Astrocyte (in vitro differentiated cells and primary cell): ENCODE measurements at regions not wholly inside any gene's neighbourhood (a gene's known extent, or its start where the extent isn't known, plus 50 kb on each side); places are given as distances from the start of the nearest gene placed in this dataset.

Experiments used
- DNase-seq: peaks from one replicate; pipeline ENCODE4 v3.0.0-alpha.2; 2010; ENCODE audit warnings: low read depth
- FAIRE-seq: peaks from 2 replicates; lab custom pipeline; 2011; peaks lifted over from hg19 to GRCh38; lab: Jason Lieb, UNC
- H2AFZ ChIP-seq: 2 replicates; pipeline ENCODE4 v1.6.0; 2012; ENCODE audit warnings: low read depth, low read length, inconsistent platforms
- H3K27ac ChIP-seq: 2 replicates; pipeline ENCODE4 v1.5.1; 2011; ENCODE audit warnings: low read depth, low read length, inconsistent platforms
- H3K27me3 ChIP-seq: 2 replicates; pipeline ENCODE4 v1.6.0; 2011; ENCODE audit warnings: low read length, inconsistent platforms; ENCODE audit not compliant: insufficient read depth
- H3K36me3 ChIP-seq: 2 replicates; pipeline ENCODE4 v1.5.1; 2011; ENCODE audit warnings: low read length, inconsistent platforms; ENCODE audit not compliant: insufficient read depth
- H3K4me1 ChIP-seq: 2 replicates; pipeline ENCODE4 v1.5.1; 2011; ENCODE audit warnings: low read length, inconsistent platforms; ENCODE audit not compliant: insufficient read depth
- H3K4me2 ChIP-seq: 2 replicates; pipeline ENCODE4 v1.6.0; 2012; ENCODE audit warnings: low read length, inconsistent platforms
- H3K4me3 ChIP-seq: 2 replicates; pipeline ENCODE4 v1.5.1; 2011; ENCODE audit warnings: low read depth, mild to moderate bottlenecking, low read length, inconsistent platforms; ENCODE audit not compliant: insufficient read depth
- H3K79me2 ChIP-seq: 2 replicates; pipeline ENCODE4 v1.6.0; 2012; ENCODE audit warnings: mild to moderate bottlenecking, low read length, inconsistent platforms; ENCODE audit not compliant: insufficient read depth
- H3K9ac ChIP-seq: 2 replicates; pipeline ENCODE4 v1.6.0; 2012; ENCODE audit warnings: mild to moderate bottlenecking, low read length, inconsistent platforms
- H3K9me3 ChIP-seq: 2 replicates; pipeline ENCODE4 v1.5.1; 2012; ENCODE audit warnings: low read depth, mild to moderate bottlenecking, low read length, inconsistent platforms; ENCODE audit not compliant: insufficient read depth
- H4K20me1 ChIP-seq: 2 replicates; pipeline ENCODE4 v1.6.0; 2012; ENCODE audit warnings: low read length, inconsistent platforms; ENCODE audit not compliant: insufficient read depth
- H3K27ac Mint-ChIP-seq: one replicate; pipeline ENCODE4 v1.8.0; 2021; ENCODE audit warnings: mild to moderate bottlenecking, mixed read lengths; ENCODE audit not compliant: unreplicated experiment
- H3K27me3 Mint-ChIP-seq: one replicate; pipeline ENCODE4 v1.8.0; 2021; ENCODE audit warnings: low read depth, mixed read lengths; ENCODE audit not compliant: unreplicated experiment
- H3K36me3 Mint-ChIP-seq: one replicate; pipeline ENCODE4 v1.8.0; 2021; ENCODE audit warnings: low read depth, mixed read lengths; ENCODE audit not compliant: unreplicated experiment
- H3K4me1 Mint-ChIP-seq: one replicate; pipeline ENCODE4 v1.8.0; 2021; ENCODE audit warnings: low read depth, mixed read lengths; ENCODE audit not compliant: unreplicated experiment
- H3K4me3 Mint-ChIP-seq: one replicate; pipeline ENCODE4 v1.8.0; 2021; ENCODE audit warnings: mild to moderate bottlenecking, moderate library complexity, mixed read lengths; ENCODE audit not compliant: unreplicated experiment
- H3K9me3 Mint-ChIP-seq: one replicate; pipeline ENCODE4 v1.8.0; 2021; ENCODE audit warnings: mild to moderate bottlenecking, mixed read lengths; ENCODE audit not compliant: unreplicated experiment
- EZH2 ChIP-seq: IDR thresholded peaks from 2 replicates; pipeline ENCODE4 v1.6.1; 2012; ENCODE audit warnings: mild to moderate bottlenecking, low read length, inconsistent platforms; ENCODE audit not compliant: insufficient read depth
- TF ChIP-seq, protein P1 (sequence below): IDR thresholded peaks from 2 replicates; pipeline ENCODE4 v1.5.1; 2011; ENCODE audit warnings: low read depth, mild to moderate bottlenecking, inconsistent platforms, low read length, moderate library complexity; ENCODE audit not compliant: insufficient read depth

DNA sequence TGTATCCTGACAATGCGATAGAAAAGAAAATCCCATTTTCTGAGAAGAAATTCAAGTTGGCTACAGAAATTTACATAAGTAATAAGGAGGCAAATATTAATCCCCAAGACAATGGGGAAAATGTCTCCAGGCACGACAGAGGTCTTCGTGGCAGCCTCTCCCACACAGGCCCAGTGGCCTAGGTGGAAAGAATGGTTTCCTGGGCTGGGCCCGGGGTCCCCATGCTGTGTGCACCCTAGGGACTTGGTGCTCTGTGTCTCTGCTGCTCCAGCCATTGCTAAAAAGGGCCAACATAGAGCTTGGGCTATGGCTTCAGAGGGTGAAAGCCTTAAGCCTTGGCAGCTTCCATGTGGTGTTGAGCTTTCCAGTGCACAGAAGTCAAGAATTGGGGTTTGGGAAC is 102.5 kb upstream of the LYPLAL1 start:
- no peak for TF ChIP-seq EZH2
- TF ChIP-seq, protein P1, sequence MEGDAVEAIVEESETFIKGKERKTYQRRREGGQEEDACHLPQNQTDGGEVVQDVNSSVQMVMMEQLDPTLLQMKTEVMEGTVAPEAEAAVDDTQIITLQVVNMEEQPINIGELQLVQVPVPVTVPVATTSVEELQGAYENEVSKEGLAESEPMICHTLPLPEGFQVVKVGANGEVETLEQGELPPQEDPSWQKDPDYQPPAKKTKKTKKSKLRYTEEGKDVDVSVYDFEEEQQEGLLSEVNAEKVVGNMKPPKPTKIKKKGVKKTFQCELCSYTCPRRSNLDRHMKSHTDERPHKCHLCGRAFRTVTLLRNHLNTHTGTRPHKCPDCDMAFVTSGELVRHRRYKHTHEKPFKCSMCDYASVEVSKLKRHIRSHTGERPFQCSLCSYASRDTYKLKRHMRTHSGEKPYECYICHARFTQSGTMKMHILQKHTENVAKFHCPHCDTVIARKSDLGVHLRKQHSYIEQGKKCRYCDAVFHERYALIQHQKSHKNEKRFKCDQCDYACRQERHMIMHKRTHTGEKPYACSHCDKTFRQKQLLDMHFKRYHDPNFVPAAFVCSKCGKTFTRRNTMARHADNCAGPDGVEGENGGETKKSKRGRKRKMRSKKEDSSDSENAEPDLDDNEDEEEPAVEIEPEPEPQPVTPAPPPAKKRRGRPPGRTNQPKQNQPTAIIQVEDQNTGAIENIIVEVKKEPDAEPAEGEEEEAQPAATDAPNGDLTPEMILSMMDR: no peak
- H2AFZ ChIP-seq: no peak overlapping the region
- H3K4me2 ChIP-seq: no peak overlapping the region
- peaks cover 12% of the 10 kb centered on the region for H3K9me3 Mint-ChIP-seq
- FAIRE-seq (no peak), DNase-seq (no peak)
- H3K27me3 Mint-ChIP-seq: no peaks in the 10 kb centered on the region
- no peaks in the 10 kb centered on the region for H3K36me3 Mint-ChIP-seq
- H3K79me2 ChIP-seq: no peaks in the 10 kb centered on the region
- H3K36me3 ChIP-seq: no peaks in the 10 kb centered on the region
- peaks cover 12% of the 10 kb centered on the region for H3K4me1 Mint-ChIP-seq
- no peak overlapping the region for H3K9ac ChIP-seq
- no peak overlapping the region for H3K4me3 Mint-ChIP-seq
- H3K27ac Mint-ChIP-seq: no peak overlapping the region
- H4K20me1 ChIP-seq: no peaks in the 10 kb centered on the region
- H3K4me3 ChIP-seq: no peak overlapping the region
- no peaks in the 10 kb centered on the region for H3K9me3 ChIP-seq
- no peak overlapping the region for H3K27ac ChIP-seq
- no peaks in the 10 kb centered on the region for H3K27me3 ChIP-seq
- H3K4me1 ChIP-seq: peaks cover 6% of the 10 kb centered on the region

DNA sequence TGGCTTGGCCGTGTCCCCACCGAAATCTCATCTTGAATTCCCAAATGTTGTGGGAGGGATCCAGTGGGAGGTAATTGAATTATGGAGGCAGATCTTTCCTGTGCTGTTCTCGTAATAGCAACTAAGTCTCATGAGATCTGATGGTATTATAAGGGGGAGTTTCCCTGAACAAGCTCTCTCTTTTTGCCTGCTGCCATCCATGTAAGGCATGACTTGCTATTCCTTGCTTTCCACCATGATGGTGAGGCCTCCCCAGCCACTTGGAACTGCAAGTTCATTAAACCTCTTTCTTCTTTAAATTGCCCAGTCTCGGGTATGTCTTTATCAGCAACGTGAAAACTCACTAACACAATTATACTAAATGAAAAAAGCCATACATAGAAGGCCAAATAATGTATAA is 101.3 kb upstream of the LYPLAL1 start:
- no peak for DNase-seq
- TF ChIP-seq EZH2: no peak
- TF ChIP-seq, protein P1: no peak
- no peak for FAIRE-seq
- Histone ChIP-seq H3K27ac (no peak overlapping the region), H3K36me3 (no peaks in the 10 kb centered on the region), H3K4me3 (no peak overlapping the region), H3K79me2 (no peaks in the 10 kb centered on the region), H4K20me1 (no peaks in the 10 kb centered on the region), H3K4me2 (no peak overlapping the region), H3K4me1 (no peaks in the 10 kb centered on the region), H3K9me3 (no peaks in the 10 kb centered on the region), H3K27me3 (no peaks in the 10 kb centered on the region), H2AFZ (no peak overlapping the region), H3K9ac (no peak overlapping the region)
- Mint-ChIP-seq H3K9me3 (peaks cover 12% of the 10 kb centered on the region), H3K4me3 (no peak overlapping the region), H3K36me3 (no peaks in the 10 kb centered on the region), H3K27me3 (no peaks in the 10 kb centered on the region), H3K27ac (no peak overlapping the region), H3K4me1 (peaks cover 4% of the 10 kb centered on the region)

DNA sequence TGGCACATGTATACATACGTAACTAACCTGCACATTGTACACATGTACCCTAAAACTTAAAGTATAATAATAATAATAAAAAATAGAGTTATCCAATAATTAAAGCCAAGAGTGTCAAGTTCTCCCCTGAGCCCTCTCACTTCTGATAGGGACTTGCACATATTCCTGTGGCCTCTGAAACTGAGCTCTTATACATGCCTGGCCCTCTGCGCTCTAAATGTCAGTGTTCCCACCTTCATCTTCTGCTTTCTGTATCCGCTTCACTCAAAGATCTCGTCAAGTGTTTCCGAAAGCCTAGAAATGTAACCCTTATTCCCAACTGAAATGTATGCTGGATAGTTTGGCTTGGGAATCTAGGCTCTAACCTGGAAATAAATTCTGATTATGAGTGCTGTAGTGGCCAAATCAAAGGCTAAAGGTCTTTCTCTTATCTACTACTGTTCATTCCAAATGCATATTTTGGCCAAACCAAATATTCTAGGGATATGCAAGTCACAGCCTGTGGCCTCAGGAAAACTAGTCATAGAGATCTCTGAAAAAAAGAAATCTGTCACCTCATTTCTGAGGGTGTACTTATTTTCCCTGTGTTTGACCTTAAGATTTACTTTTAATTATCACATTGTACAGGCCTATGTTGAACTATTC is 99.5 kb upstream of the LYPLAL1 start:
- H3K9me3 Mint-ChIP-seq: peaks cover 12% of the 10 kb centered on the region
- TF ChIP-seq, protein P1: no peak
- TF ChIP-seq EZH2: no peak
- no peak overlapping the region for H3K4me3 Mint-ChIP-seq
- H3K9me3 ChIP-seq: no peaks in the 10 kb centered on the region
- no peak overlapping the region for H3K4me2 ChIP-seq
- no peak overlapping the region for H3K4me3 ChIP-seq
- H3K36me3 ChIP-seq: no peaks in the 10 kb centered on the region
- H3K27me3 ChIP-seq: no peaks in the 10 kb centered on the region
- no peak overlapping the region for H2AFZ ChIP-seq
- H3K4me1 Mint-ChIP-seq: peaks cover 4% of the 10 kb centered on the region
- FAIRE-seq (no peak), DNase-seq (no peak)
- H3K4me1 ChIP-seq: no peaks in the 10 kb centered on the region
- no peak overlapping the region for H3K27ac ChIP-seq
- H3K27me3 Mint-ChIP-seq: no peaks in the 10 kb centered on the region
- no peaks in the 10 kb centered on the region for H4K20me1 ChIP-seq
- no peaks in the 10 kb centered on the region for H3K79me2 ChIP-seq
- no peaks in the 10 kb centered on the region for H3K36me3 Mint-ChIP-seq
- no peak overlapping the region for H3K9ac ChIP-seq
- no peak overlapping the region for H3K27ac Mint-ChIP-seq
